Panc1 (cell line): ENCODE measurements at regions not wholly inside any gene's neighbourhood (a gene's known extent, or its start where the extent isn't known, plus 50 kb on each side); places are given as distances from the start of the nearest gene placed in this dataset.

Experiments used
- TCF7L2 ChIP-seq: IDR thresholded peaks from 2 replicates; pipeline ENCODE4 v1.6.1; 2011; ENCODE audit warnings: mild to moderate bottlenecking, low read depth, low read length, inconsistent platforms
- TF ChIP-seq, protein P1 (sequence below): fragments of 450-650 bp; IDR thresholded peaks from 2 replicates; pipeline ENCODE4 v1.5.1; 2017; ENCODE audit warnings: mild to moderate bottlenecking

DNA sequence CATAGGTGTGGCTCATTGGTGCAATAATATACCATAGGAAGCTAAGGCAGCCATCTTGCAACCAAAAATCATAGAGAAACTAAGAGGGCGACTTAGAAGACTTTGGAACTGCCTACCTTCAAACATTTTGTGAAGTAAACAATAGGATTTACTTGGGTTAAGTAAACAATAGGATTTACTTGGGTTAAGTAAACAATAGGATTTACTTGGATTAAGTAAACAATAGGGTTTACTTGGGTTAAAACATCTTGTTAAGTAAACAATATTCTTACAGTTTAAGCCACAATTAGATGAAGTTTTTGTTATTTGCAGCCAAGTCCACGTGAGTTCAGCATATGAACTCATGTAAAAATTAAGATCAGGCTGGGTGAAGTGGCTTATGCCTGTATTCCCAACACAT is 722.4 kb upstream of the AUTS2 start:
- TF ChIP-seq, protein P1, sequence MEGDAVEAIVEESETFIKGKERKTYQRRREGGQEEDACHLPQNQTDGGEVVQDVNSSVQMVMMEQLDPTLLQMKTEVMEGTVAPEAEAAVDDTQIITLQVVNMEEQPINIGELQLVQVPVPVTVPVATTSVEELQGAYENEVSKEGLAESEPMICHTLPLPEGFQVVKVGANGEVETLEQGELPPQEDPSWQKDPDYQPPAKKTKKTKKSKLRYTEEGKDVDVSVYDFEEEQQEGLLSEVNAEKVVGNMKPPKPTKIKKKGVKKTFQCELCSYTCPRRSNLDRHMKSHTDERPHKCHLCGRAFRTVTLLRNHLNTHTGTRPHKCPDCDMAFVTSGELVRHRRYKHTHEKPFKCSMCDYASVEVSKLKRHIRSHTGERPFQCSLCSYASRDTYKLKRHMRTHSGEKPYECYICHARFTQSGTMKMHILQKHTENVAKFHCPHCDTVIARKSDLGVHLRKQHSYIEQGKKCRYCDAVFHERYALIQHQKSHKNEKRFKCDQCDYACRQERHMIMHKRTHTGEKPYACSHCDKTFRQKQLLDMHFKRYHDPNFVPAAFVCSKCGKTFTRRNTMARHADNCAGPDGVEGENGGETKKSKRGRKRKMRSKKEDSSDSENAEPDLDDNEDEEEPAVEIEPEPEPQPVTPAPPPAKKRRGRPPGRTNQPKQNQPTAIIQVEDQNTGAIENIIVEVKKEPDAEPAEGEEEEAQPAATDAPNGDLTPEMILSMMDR = no peak
- no peak for TF ChIP-seq TCF7L2
